Omental fat pad (tissue), 3 donors: ENCODE measurements at regions not wholly inside any gene's neighbourhood (a gene's known extent, or its start where the extent isn't known, plus 50 kb on each side); places are given as distances from the start of the nearest gene placed in this dataset.
"Not testable (repeated sequence)": the region's sequence is repeated elsewhere in the genome, so short reads cannot be mapped to it uniquely, and the experiment has no call there.

Source experiments
- ATAC-seq: fragments of 150-250 bp; one replicate; pipeline ENCODE4 v1.9.1; 2016; ENCODE audit warnings: mild to moderate bottlenecking, moderate library complexity; ENCODE audit not compliant: low FRiP score
- DNase-seq: peaks from one replicate; pipeline ENCODE4 v3.0.0-alpha.2; 2019; ENCODE audit warnings: low spot score
- CTCF ChIP-seq, 3 donors: fragments of 450-650 bp; IDR thresholded peaks; one replicate each; pipeline ENCODE4 v1.5.1; 2016 to 2017; ENCODE audit warnings: antibody characterized with exemption in 3 of 3, mild to moderate bottlenecking in 3 of 3, moderate library complexity in 2 of 3

- no peak for DNase-seq
- ATAC-seq = no peak
- no peak for TF ChIP-seq CTCF (IDR thresholded peaks at IDR 0.05)
These were observed 97.7 kb upstream of the SLC25A33 start for GRCh38 chr1:9441451-9442133.

GRCh38 chr1:9442278-9442846, 96.9 kb upstream of the SLC25A33 start:
- ATAC-seq (no peak), DNase-seq (no peak)
- no peak for TF ChIP-seq CTCF (IDR thresholded peaks at IDR 0.05)

- no peak for TF ChIP-seq CTCF (IDR thresholded peaks at IDR 0.05)
- DNase-seq (no peak), ATAC-seq (no peak)
These were observed 96.3 kb upstream of the SLC25A33 start for GRCh38 chr1:9442986-9443385.

GRCh38 chr1:9443913-9444445, 95.3 kb upstream of the SLC25A33 start:
- DNase-seq = no peak
- peak; percentile 66 for ATAC-seq
- no peak for TF ChIP-seq CTCF (IDR thresholded peaks at IDR 0.05)

GRCh38 chr1:9444532-9444931, 94.7 kb upstream of the SLC25A33 start:
- ATAC-seq = no peak
- DNase-seq = no peak
- TF ChIP-seq CTCF (IDR thresholded peaks at IDR 0.05) = no peak

GRCh38 chr1:9445081-9445480, 94.2 kb upstream of the SLC25A33 start:
- ATAC-seq, DNase-seq: not testable (repeated sequence)

- no peak for DNase-seq
- TF ChIP-seq CTCF (IDR thresholded peaks at IDR 0.05) = no peak
- ATAC-seq = no peak
These were observed 91.9 kb upstream of the SLC25A33 start for GRCh38 chr1:9447215-9447960.
